K562 (cell line): ENCODE measurements at regions not wholly inside any gene's neighbourhood (a gene's known extent, or its start where the extent isn't known, plus 50 kb on each side); places are given as distances from the start of the nearest gene placed in this dataset.

Experiments
- ATAC-seq: fragments of 200-7000 bp; cut with Tn5 transposase; 3 replicates; pipeline ENCODE4 v1.9.1; 2020; ENCODE audit warnings: moderate library complexity
- BruUV-seq: library from RNA; stranded (reverse); fragments of 400-500 nt; replicated peaks from 2 replicates; lab custom pipeline; 2021; lab: Mats Ljungman, UMichigan
- CTCF ChIA-PET: fragments of 300-600 bp; formaldehyde crosslinking; extraction: SDS; loops from one replicate; lab custom pipeline; 2021; ENCODE audit warnings: low intra/inter-chr PET ratio; lab: Yijun Ruan, JAX
- POLR2A ChIA-PET: fragments of 300-600, 350-650 bp; sonication (Branson Sonifier 250); formaldehyde crosslinking; extraction: SDS; loops from one replicate; lab custom pipeline; 2021; ENCODE audit warnings: antibody characterized with exemption, inconsistent platforms; lab: Yijun Ruan, JAX
- DNase-seq, 4 experiments: peaks; one replicate each; pipeline versions ENCODE4 v3.0.0 to v3.0.0-alpha.2; 2011 to 2018; ENCODE audit warnings: low spot score in 3 of 4, mixed read lengths in 3 of 4; ENCODE audit errors: extremely low read depth in 1 of 4
- FAIRE-seq: peaks from 2 replicates; lab custom pipeline; 2011; peaks lifted over from hg19 to GRCh38; lab: Jason Lieb, UNC
- H2AFZ ChIP-seq: 2 replicates; pipeline ENCODE4 v1.6.0; 2011; ENCODE audit warnings: low read depth, low read length, control low read depth, inconsistent platforms
- H3K27ac ChIP-seq: fragments of 200-600 bp; 3 replicates; pipeline ENCODE4 v1.8.0; 2011; ENCODE audit warnings: low read depth, mild to moderate bottlenecking, control low read depth, inconsistent platforms, low read length, moderate library complexity, mixed read lengths; ENCODE audit errors: extremely low read depth
- H3K27me3 ChIP-seq, 2 experiments: fragments of 300-600 bp in 1 of 2; 2 replicates in 1 of 2; 3 replicates in 1 of 2; pipeline versions ENCODE4 v1.6.0 to v1.8.0; 2011; ENCODE audit warnings: inconsistent platforms in 2 of 2, low read length in 2 of 2, mild to moderate bottlenecking in 1 of 2, mixed read lengths in 1 of 2, moderate library complexity in 1 of 2; ENCODE audit not compliant: control insufficient read depth in 2 of 2, insufficient read depth in 2 of 2
- H3K36me3 ChIP-seq: fragments of 300-600 bp; 3 replicates; pipeline ENCODE4 v1.8.0; 2011; ENCODE audit warnings: mild to moderate bottlenecking, low read length, inconsistent platforms; ENCODE audit not compliant: control insufficient read depth, insufficient read depth
- H3K4me1 ChIP-seq, 2 experiments: fragments of 200-600 bp in 1 of 2; replicated peaks in 1 of 2; 2 replicates in 1 of 2; 3 replicates in 1 of 2; pipeline versions ENCODE4 v1.5.1 to v1.8.0; 2011; ENCODE audit warnings: inconsistent platforms in 2 of 2, low read length in 2 of 2, mild to moderate bottlenecking in 1 of 2, mixed read lengths in 1 of 2, moderate library complexity in 1 of 2; ENCODE audit not compliant: control insufficient read depth in 2 of 2, insufficient read depth in 2 of 2
- H3K4me2 ChIP-seq: 2 replicates; pipeline ENCODE4 v1.6.1; 2011; ENCODE audit warnings: low read length, control low read depth, inconsistent platforms, mixed read lengths; ENCODE audit not compliant: insufficient read depth
- H3K4me3 ChIP-seq: fragments of 200-600 bp; sonication (generic), shearing (Covaris generic); 2 replicates; pipeline ENCODE4 v1.5.1; 2016; ENCODE audit warnings: control low read depth, inconsistent platforms
- H3K79me2 ChIP-seq: fragments of 200-600 bp; 3 replicates; pipeline ENCODE4 v1.8.0; 2011; ENCODE audit warnings: low read length, inconsistent platforms; ENCODE audit not compliant: control insufficient read depth, insufficient read depth
- H3K9ac ChIP-seq, 2 experiments: 2 replicates each; pipeline versions ENCODE4 v1.6.0 to v1.6.1; 2011; ENCODE audit warnings: low read depth in 2 of 2, low read length in 2 of 2, control low read depth in 1 of 2, inconsistent platforms in 1 of 2, mild to moderate bottlenecking in 1 of 2, mixed read lengths in 1 of 2; ENCODE audit not compliant: insufficient read depth in 1 of 2
- H3K9me1 ChIP-seq: one replicate; pipeline ENCODE4 v1.6.0; 2011; ENCODE audit warnings: inconsistent platforms, mild to moderate bottlenecking, low read length, moderate library complexity; ENCODE audit not compliant: control insufficient read depth, insufficient read depth
- H3K9me3 ChIP-seq: replicated peaks from 2 replicates; pipeline ENCODE4 v1.5.1; 2011; ENCODE audit warnings: low read depth, low read length, inconsistent platforms; ENCODE audit not compliant: control insufficient read depth, insufficient read depth
- H4K20me1 ChIP-seq: replicated peaks from 2 replicates; pipeline ENCODE4 v1.6.1; 2011; ENCODE audit warnings: low read length, inconsistent platforms, mixed read lengths; ENCODE audit not compliant: control insufficient read depth, insufficient read depth
- KLF13 ChIP-seq: fragments of 450-650 bp; IDR thresholded peaks from 2 replicates; pipeline ENCODE4 v1.6.1; 2016; ENCODE audit warnings: missing genetic modification characterization, low read depth, mild to moderate bottlenecking, missing compliant biosample characterization, moderate library complexity, borderline replicate concordance
- MGA ChIP-seq: fragments of 450-650 bp; IDR thresholded peaks from 2 replicates; pipeline ENCODE4 v1.6.1; 2016; ENCODE audit warnings: mild to moderate bottlenecking, moderate library complexity
- USF1 ChIP-seq: sonication (generic); formaldehyde crosslinking; IDR thresholded peaks from 2 replicates; pipeline ENCODE4 v1.9.0; 2022; ENCODE audit warnings: mild to moderate bottlenecking, missing genetic modification reagents
- ZNF184 ChIP-seq: sonication (generic); formaldehyde crosslinking; IDR thresholded peaks from 2 replicates; pipeline ENCODE4 v1.5.0; 2020; ENCODE audit warnings: missing genetic modification reagents
- ZNF778 ChIP-seq: fragments of 450-650 bp; formaldehyde crosslinking; IDR thresholded peaks from 2 replicates; pipeline ENCODE4 v1.4.0; 2020; ENCODE audit warnings: mild to moderate bottlenecking, moderate library complexity
- WGBS: fragments of 100-300 bp; shearing (Covaris generic); methylation state at CpG from one replicate; pipeline ENCODE4 v1.1.6; 2016; ENCODE audit warnings: low coverage, mixed read lengths; ENCODE audit not compliant: insufficient coverage; ENCODE audit errors: missing lambda C conversion rate; 5-methylcytosine and 5-hydroxymethylcytosine counted together
- in situ Hi-C: fragments of 300-500 bp; cut with MboI; formaldehyde crosslinking; loops from 4 replicates; pipeline ENCODE4 v1.15.0; 2018; ENCODE audit warnings: inconsistent platforms, mixed read lengths
- intact Hi-C: fragments of 100-400 bp; cut with micrococcal nuclease; formaldehyde crosslinking; loops from 2 replicates; pipeline ENCODE4 v1.14.2; 2022
- TF ChIP-seq, protein P1 (sequence below): fragments of 250-450 bp; sonication (Bioruptor Pico); IDR thresholded peaks from 2 replicates; pipeline ENCODE4 v1.8.0; 2021; ENCODE audit warnings: moderate library complexity, mild to moderate bottlenecking, inconsistent platforms
- TF ChIP-seq, protein P2 (sequence below): sonication (generic); IDR thresholded peaks from 2 replicates; pipeline ENCODE4 v1.6.1; 2016
- TF ChIP-seq, protein P3 (sequence below): sonication (generic); formaldehyde crosslinking; IDR thresholded peaks from 2 replicates; pipeline ENCODE4 v1.5.0; 2020; ENCODE audit warnings: missing genetic modification reagents

DNA sequence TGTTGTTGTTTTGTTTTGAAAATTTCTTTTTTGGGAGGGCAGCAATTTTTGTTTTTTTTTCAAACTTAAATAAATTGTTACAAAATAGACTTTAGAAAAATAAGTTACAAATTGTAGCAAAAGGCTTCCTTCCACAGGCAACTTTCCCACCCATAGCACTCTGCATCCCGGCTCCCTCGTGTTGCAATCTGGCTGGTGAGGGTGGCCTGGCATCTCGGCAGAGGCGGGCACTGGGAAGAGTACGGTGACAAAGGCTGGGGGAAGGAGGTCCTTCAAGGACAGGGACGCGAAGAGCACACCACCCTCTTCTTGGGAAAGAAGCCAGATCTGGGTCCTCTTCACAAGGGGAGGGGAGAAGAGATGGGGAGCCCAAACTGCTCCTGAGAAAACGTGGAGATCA lies 379.7 kb downstream of the OLFM4 start:
- 2% methylated on average over 7 of the region's 8 CpGs for WGBS
- no peak overlapping the region for H3K4me3 ChIP-seq
- POLR2A ChIA-PET = no interaction called here
- no peaks in the 10 kb centered on the region for H4K20me1 ChIP-seq
- no peak overlapping the region for H3K4me2 ChIP-seq
- in situ Hi-C loops = no loop called here
- no peak for ATAC-seq
- CTCF ChIA-PET = no interaction called here
- no peaks in the 10 kb centered on the region for H3K4me1 ChIP-seq
- DNase-seq = no peak
- H2AFZ ChIP-seq = no peak overlapping the region
- H3K36me3 ChIP-seq = no peaks in the 10 kb centered on the region
- intact Hi-C loops = no loop called here
- H3K9me3 ChIP-seq = no peaks in the 10 kb centered on the region
- H3K9me1 ChIP-seq = no peaks in the 10 kb centered on the region
- H3K27ac ChIP-seq = no peak overlapping the region
- FAIRE-seq = no peak
- no peak overlapping the region for H3K9ac ChIP-seq
- no TSS peak for BruUV-seq
- no peaks in the 10 kb centered on the region for H3K27me3 ChIP-seq
- no peaks in the 10 kb centered on the region for H3K79me2 ChIP-seq
- TF ChIP-seq, protein P1, sequence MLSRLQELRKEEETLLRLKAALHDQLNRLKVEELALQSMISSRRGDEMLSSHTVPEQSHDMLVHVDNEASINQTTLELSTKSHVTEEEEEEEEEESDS (CRISPR knock-in tag) = no peak
- TF ChIP-seq KLF13 (tag) (no peak), ZNF778 (CRISPR knock-in tag) (no peak), MGA (no peak), ZNF184 (no peak), USF1 (CRISPR knock-in tag) (no peak)
- TF ChIP-seq, protein P2, sequence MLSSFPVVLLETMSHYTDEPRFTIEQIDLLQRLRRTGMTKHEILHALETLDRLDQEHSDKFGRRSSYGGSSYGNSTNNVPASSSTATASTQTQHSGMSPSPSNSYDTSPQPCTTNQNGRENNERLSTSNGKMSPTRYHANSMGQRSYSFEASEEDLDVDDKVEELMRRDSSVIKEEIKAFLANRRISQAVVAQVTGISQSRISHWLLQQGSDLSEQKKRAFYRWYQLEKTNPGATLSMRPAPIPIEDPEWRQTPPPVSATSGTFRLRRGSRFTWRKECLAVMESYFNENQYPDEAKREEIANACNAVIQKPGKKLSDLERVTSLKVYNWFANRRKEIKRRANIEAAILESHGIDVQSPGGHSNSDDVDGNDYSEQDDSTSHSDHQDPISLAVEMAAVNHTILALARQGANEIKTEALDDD = no peak
- TF ChIP-seq, protein P3, sequence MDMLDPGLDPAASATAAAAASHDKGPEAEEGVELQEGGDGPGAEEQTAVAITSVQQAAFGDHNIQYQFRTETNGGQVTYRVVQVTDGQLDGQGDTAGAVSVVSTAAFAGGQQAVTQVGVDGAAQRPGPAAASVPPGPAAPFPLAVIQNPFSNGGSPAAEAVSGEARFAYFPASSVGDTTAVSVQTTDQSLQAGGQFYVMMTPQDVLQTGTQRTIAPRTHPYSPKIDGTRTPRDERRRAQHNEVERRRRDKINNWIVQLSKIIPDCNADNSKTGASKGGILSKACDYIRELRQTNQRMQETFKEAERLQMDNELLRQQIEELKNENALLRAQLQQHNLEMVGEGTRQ (CRISPR knock-in tag) = no peak
